ENCODE measurements at regions not wholly inside any gene's neighbourhood (a gene's known extent, or its start where the extent isn't known, plus 50 kb on each side); places are given as distances from the start of the nearest gene placed in this dataset.

DNA sequence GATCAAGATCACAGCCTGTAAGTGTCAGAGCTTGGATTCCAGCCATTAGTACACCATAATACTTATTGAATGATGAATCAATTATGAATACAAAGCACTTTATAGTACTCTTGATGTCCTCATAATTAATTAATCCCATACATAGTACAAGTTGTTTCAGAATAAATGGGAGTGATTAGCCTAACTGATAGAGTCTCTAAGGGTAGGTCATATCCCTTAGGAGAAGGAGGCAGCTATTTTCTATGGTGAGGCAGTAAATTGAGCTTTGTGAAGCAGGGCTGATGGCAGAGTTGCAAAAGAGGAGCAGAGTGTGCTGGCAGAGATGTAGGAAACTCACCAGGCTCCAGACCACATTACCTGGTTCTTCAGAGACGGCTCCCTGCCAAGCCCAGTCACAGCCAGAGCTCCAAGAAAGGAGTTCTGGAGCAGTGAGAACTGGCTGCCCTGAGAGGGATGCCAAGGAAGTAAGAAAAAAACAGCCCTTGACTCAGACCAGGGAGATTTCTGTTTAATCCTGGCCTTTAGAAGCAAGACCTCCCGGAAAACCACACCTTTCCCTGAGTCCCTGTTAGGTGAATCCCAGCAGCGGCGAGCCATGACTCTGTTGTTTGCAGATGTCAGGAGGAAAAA lies 112.9 kb downstream of the SH3TC2 start:
- TF ChIP-seq, protein P1, sequence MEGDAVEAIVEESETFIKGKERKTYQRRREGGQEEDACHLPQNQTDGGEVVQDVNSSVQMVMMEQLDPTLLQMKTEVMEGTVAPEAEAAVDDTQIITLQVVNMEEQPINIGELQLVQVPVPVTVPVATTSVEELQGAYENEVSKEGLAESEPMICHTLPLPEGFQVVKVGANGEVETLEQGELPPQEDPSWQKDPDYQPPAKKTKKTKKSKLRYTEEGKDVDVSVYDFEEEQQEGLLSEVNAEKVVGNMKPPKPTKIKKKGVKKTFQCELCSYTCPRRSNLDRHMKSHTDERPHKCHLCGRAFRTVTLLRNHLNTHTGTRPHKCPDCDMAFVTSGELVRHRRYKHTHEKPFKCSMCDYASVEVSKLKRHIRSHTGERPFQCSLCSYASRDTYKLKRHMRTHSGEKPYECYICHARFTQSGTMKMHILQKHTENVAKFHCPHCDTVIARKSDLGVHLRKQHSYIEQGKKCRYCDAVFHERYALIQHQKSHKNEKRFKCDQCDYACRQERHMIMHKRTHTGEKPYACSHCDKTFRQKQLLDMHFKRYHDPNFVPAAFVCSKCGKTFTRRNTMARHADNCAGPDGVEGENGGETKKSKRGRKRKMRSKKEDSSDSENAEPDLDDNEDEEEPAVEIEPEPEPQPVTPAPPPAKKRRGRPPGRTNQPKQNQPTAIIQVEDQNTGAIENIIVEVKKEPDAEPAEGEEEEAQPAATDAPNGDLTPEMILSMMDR (IDR thresholded peaks at IDR 0.05; ENCODE audit: partially characterized antibody, unreplicated experiment): no peak
- no peak overlapping the region for H3K27ac Mint-ChIP-seq (ENCODE audit: unreplicated experiment)
- DNase-seq: no peak

DNA sequence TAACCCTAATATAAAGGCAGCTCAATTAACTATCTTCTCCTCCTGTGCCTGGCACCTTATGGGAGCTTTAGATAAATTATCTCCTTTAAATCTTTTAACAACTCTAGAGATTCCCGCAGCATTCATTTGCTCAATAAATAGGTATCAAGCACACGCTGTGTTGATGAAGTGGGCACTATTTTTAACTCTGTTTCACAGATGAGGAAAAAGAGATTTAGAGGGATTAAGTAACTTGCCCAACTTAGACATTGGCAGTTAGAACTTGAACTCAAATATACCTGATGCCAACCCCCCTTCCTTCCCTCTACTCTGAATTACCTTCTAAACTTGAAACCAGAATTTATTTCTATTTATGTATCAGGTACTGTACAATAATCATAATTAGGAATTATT lies 112.4 kb downstream of the SH3TC2 start:
- H3K4me1 Mint-ChIP-seq (ENCODE audit: low read depth, unreplicated experiment): no peaks in the 10 kb centered on the region
- no peaks in the 10 kb centered on the region for H3K36me3 Mint-ChIP-seq (ENCODE audit: unreplicated experiment)
- no peak for DNase-seq
- no peak overlapping the region for H3K4me3 Mint-ChIP-seq (ENCODE audit: unreplicated experiment)
- H3K27me3 Mint-ChIP-seq (ENCODE audit: unreplicated experiment): no peaks in the 10 kb centered on the region
- H3K9me3 Mint-ChIP-seq (ENCODE audit: unreplicated experiment): no peaks in the 10 kb centered on the region
- H3K27ac Mint-ChIP-seq (ENCODE audit: unreplicated experiment): no peak overlapping the region
- TF ChIP-seq, protein P1 (IDR thresholded peaks at IDR 0.05; ENCODE audit: partially characterized antibody, unreplicated experiment): no peak

More for the DNA sequence above, 112.9 kb downstream of the SH3TC2 start:
- no peaks in the 10 kb centered on the region for H3K36me3 Mint-ChIP-seq (ENCODE audit: unreplicated experiment)
- no peak overlapping the region for H3K4me3 Mint-ChIP-seq (ENCODE audit: unreplicated experiment)
- H3K27me3 Mint-ChIP-seq (ENCODE audit: unreplicated experiment): no peaks in the 10 kb centered on the region
- no peaks in the 10 kb centered on the region for H3K4me1 Mint-ChIP-seq (ENCODE audit: low read depth, unreplicated experiment)
- H3K9me3 Mint-ChIP-seq (ENCODE audit: unreplicated experiment): no peaks in the 10 kb centered on the region

DNA sequence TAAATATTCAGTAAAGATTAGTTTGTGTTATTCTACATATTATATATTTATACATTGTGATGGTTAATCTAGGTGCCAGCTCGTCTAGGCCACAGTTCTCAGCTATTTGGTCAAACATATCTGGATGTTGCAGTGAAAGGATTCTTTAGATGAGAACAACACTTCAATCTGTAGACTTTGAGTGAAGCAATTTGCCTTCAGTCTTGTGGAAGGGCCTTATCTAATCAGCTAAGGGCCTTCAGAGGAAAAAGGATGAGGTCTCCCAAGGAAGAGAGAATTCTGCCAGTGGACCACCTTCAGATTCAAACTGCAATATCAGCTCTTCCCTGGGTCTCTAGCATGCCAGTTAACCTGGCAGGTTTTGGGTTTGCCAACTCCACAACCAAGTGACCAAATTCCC lies 112.0 kb downstream of the SH3TC2 start:
- DNase-seq: no peak
- H3K9me3 Mint-ChIP-seq (ENCODE audit: unreplicated experiment): no peaks in the 10 kb centered on the region
- no peaks in the 10 kb centered on the region for H3K27me3 Mint-ChIP-seq (ENCODE audit: unreplicated experiment)
- H3K27ac Mint-ChIP-seq (ENCODE audit: unreplicated experiment): no peak overlapping the region
- H3K4me3 Mint-ChIP-seq (ENCODE audit: unreplicated experiment): no peak overlapping the region
- no peaks in the 10 kb centered on the region for H3K36me3 Mint-ChIP-seq (ENCODE audit: unreplicated experiment)
- H3K4me1 Mint-ChIP-seq (ENCODE audit: low read depth, unreplicated experiment): no peaks in the 10 kb centered on the region
- TF ChIP-seq, protein P1 (IDR thresholded peaks at IDR 0.05; ENCODE audit: partially characterized antibody, unreplicated experiment): no peak

DNA sequence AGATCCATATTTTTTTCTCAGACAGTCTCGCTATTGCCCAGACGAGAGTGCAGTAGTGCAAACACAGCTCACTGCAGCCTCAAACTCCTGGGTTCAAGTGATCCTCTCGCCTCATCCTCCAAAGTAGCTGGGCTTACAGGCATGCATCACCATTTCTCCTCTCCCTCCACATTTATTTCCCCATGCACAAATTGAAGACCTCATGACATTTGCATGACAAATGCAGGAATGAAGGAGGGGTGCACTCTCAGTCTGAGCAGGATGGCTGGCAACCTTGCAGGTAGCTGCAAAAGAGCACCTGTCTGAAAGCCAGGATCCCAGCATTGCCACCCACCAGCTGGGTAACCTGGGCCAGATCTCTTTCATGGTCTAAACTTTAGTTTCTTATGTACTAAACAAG lies 111.2 kb downstream of the SH3TC2 start:
- H3K27me3 Mint-ChIP-seq (ENCODE audit: unreplicated experiment): no peaks in the 10 kb centered on the region
- H3K4me1 Mint-ChIP-seq (ENCODE audit: low read depth, unreplicated experiment): no peaks in the 10 kb centered on the region
- TF ChIP-seq, protein P1 (IDR thresholded peaks at IDR 0.05; ENCODE audit: partially characterized antibody, unreplicated experiment): no peak
- no peak overlapping the region for H3K4me3 Mint-ChIP-seq (ENCODE audit: unreplicated experiment)
- no peaks in the 10 kb centered on the region for H3K36me3 Mint-ChIP-seq (ENCODE audit: unreplicated experiment)
- H3K9me3 Mint-ChIP-seq (ENCODE audit: unreplicated experiment): no peaks in the 10 kb centered on the region
- no peak for DNase-seq
- H3K27ac Mint-ChIP-seq (ENCODE audit: unreplicated experiment): no peak overlapping the region

DNA sequence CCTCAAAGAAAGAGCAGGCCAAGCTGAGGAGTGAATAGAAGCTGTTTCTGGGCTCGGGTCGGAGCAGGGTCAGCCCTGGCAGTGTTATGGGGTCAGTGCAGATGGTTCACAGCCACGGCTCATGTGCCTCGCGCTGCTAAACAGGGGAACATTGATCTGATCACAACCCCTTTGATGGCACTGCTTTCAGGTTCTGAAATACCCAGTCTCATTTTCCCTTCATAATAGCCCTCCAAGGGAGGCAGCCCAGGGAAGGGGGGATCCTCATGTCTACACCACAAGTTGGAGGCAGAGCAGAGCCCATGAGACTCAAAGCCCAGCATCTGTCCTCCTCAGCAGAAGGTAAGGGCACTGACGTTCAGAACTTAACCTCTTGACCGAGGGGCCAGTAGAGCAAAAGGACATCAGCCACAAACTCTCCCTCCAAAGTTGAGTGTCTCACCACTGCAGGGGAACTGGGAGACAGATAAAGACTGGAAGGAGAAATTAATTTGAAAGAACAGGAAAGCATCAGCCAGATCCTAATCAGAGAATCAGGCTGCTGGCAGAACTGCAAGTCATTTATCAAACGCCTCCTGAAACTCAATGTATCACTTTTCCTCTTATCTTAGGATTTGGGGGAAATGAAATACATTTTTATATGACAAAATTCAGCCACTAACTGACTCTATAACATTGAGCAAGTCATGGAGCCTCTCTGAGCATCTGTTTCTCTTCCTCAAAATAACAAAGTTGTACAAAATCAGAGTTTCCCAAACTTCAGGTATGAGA lies 110.6 kb downstream of the SH3TC2 start:
- no peak overlapping the region for H3K27ac Mint-ChIP-seq (ENCODE audit: unreplicated experiment)
- TF ChIP-seq, protein P1 (IDR thresholded peaks at IDR 0.05; ENCODE audit: partially characterized antibody, unreplicated experiment): no peak
- no peaks in the 10 kb centered on the region for H3K36me3 Mint-ChIP-seq (ENCODE audit: unreplicated experiment)
- no peaks in the 10 kb centered on the region for H3K27me3 Mint-ChIP-seq (ENCODE audit: unreplicated experiment)
- DNase-seq: no peak
- H3K4me1 Mint-ChIP-seq (ENCODE audit: low read depth, unreplicated experiment): peaks cover 2% of the 10 kb centered on the region
- H3K9me3 Mint-ChIP-seq (ENCODE audit: unreplicated experiment): no peaks in the 10 kb centered on the region
- no peak overlapping the region for H3K4me3 Mint-ChIP-seq (ENCODE audit: unreplicated experiment)
